ENCODE measurements at regions not wholly inside any gene's neighbourhood (a gene's known extent, or its start where the extent isn't known, plus 50 kb on each side); places are given as distances from the start of the nearest gene placed in this dataset.

- Histone ChIP-seq H3K27me3 (ENCODE audit: control insufficient read depth, insufficient read depth, low read length) (no peaks in the 10 kb centered on the region), H3K27ac (ENCODE audit: low read depth in 2 of 2, low read length in 2 of 2) (no peak overlapping the region), H3K9me3 (ENCODE audit: control insufficient read depth in 2 of 3, insufficient read depth in 1 of 3, low read length in 3 of 3) (no peaks in the 10 kb centered on the region), H3K36me3 (ENCODE audit: control insufficient read depth in 2 of 3, insufficient read depth in 3 of 3, low read length in 3 of 3) (no peaks in the 10 kb centered on the region), H3K4me1 (ENCODE audit: control insufficient read depth in 2 of 3, insufficient read depth in 2 of 3, low read depth in 1 of 3, low read length in 3 of 3) (no peaks in the 10 kb centered on the region), H3K9ac (ENCODE audit: low read length in 3 of 3) (no peak overlapping the region), H3K4me3 (ENCODE audit: low read length in 3 of 3) (no peak overlapping the region)
- no peak for TF ChIP-seq CTCF (IDR thresholded peaks at IDR 0.05; ENCODE audit: borderline replicate concordance, extremely low read depth, insufficient read depth)
- FAIRE-seq: no peak
- intact Hi-C loops (cut with DNase I): no loop called here
- no peak for DNase-seq
Observed at GRCh38 chr3:150055332-150055731, 84.6 kb upstream of the PFN2 start.

- Histone ChIP-seq H3K36me3 (ENCODE audit: control insufficient read depth in 2 of 3, insufficient read depth in 3 of 3, low read length in 3 of 3) (no peaks in the 10 kb centered on the region), H3K4me1 (ENCODE audit: control insufficient read depth in 2 of 3, insufficient read depth in 2 of 3, low read depth in 1 of 3, low read length in 3 of 3) (no peaks in the 10 kb centered on the region), H3K27ac (ENCODE audit: low read depth in 2 of 2, low read length in 2 of 2) (no peak overlapping the region), H3K27me3 (ENCODE audit: control insufficient read depth, insufficient read depth, low read length) (no peaks in the 10 kb centered on the region), H3K9me3 (ENCODE audit: control insufficient read depth in 2 of 3, insufficient read depth in 1 of 3, low read length in 3 of 3) (no peaks in the 10 kb centered on the region), H3K4me3 (ENCODE audit: low read length in 3 of 3) (no peak overlapping the region), H3K9ac (ENCODE audit: low read length in 3 of 3) (no peak overlapping the region)
- DNase-seq (no peak), FAIRE-seq (no peak)
- intact Hi-C loops (cut with DNase I): no loop called here
- no peak for TF ChIP-seq CTCF (IDR thresholded peaks at IDR 0.05; ENCODE audit: borderline replicate concordance, extremely low read depth, insufficient read depth)
Observed at GRCh38 chr3:150054635-150055034, 83.9 kb upstream of the PFN2 start.

- no peak overlapping the region for H3K9ac ChIP-seq (ENCODE audit: low read length in 3 of 3)
- H3K9me3 ChIP-seq (ENCODE audit: control insufficient read depth in 2 of 3, insufficient read depth in 1 of 3, low read length in 3 of 3): no peaks in the 10 kb centered on the region
- DNase-seq (peak in 1 of 5 donors; percentile 59), FAIRE-seq (no peak)
- H3K27me3 ChIP-seq (ENCODE audit: control insufficient read depth, insufficient read depth, low read length): no peaks in the 10 kb centered on the region
- H3K36me3 ChIP-seq (ENCODE audit: control insufficient read depth in 2 of 3, insufficient read depth in 3 of 3, low read length in 3 of 3): no peaks in the 10 kb centered on the region
- TF ChIP-seq CTCF (IDR thresholded peaks at IDR 0.05; ENCODE audit: borderline replicate concordance, extremely low read depth, insufficient read depth): no peak
- H3K27ac ChIP-seq (ENCODE audit: low read depth in 2 of 2, low read length in 2 of 2): no peak overlapping the region
- no peaks in the 10 kb centered on the region for H3K4me1 ChIP-seq (ENCODE audit: control insufficient read depth in 2 of 3, insufficient read depth in 2 of 3, low read depth in 1 of 3, low read length in 3 of 3)
- no peak overlapping the region for H3K4me3 ChIP-seq (ENCODE audit: low read length in 3 of 3)
- intact Hi-C loops (cut with DNase I): no loop called here
Observed at GRCh38 chr3:150050510-150050909, 79.8 kb upstream of the PFN2 start.

GRCh38 chr3:150049317-150049716 is 78.6 kb upstream of the PFN2 start:
- Histone ChIP-seq H3K27ac (ENCODE audit: low read depth in 2 of 2, low read length in 2 of 2) (no peak overlapping the region), H3K4me3 (ENCODE audit: low read length in 3 of 3) (no peak overlapping the region), H3K9ac (ENCODE audit: low read length in 3 of 3) (no peak overlapping the region), H3K9me3 (ENCODE audit: control insufficient read depth in 2 of 3, insufficient read depth in 1 of 3, low read length in 3 of 3) (no peaks in the 10 kb centered on the region), H3K27me3 (ENCODE audit: control insufficient read depth, insufficient read depth, low read length) (no peaks in the 10 kb centered on the region), H3K4me1 (ENCODE audit: control insufficient read depth in 2 of 3, insufficient read depth in 2 of 3, low read depth in 1 of 3, low read length in 3 of 3) (no peaks in the 10 kb centered on the region), H3K36me3 (ENCODE audit: control insufficient read depth in 2 of 3, insufficient read depth in 3 of 3, low read length in 3 of 3) (no peaks in the 10 kb centered on the region)
- TF ChIP-seq CTCF (IDR thresholded peaks at IDR 0.05; ENCODE audit: borderline replicate concordance, extremely low read depth, insufficient read depth): no peak
- DNase-seq (no peak), FAIRE-seq (no peak)
- intact Hi-C loops (cut with DNase I): no loop called here

Measured in kidney (tissue), 13 donors.